Neural cell (in vitro differentiated cells): ENCODE measurements at regions not wholly inside any gene's neighbourhood (a gene's known extent, or its start where the extent isn't known, plus 50 kb on each side); places are given as distances from the start of the nearest gene placed in this dataset.
A peak's percentile ranks its signal among the peaks of the same experiment; 100 is the strongest.

Experiments
- H2AFZ ChIP-seq: fragments of 200-600, 300-800 bp; sonication (generic), shearing (Covaris generic); 2 replicates; pipeline ENCODE4 v1.6.0; 2014; ENCODE audit warnings: low read depth, mild to moderate bottlenecking, antibody characterized with exemption, low read length, moderate library complexity
- H3F3A ChIP-seq: fragments of 200-600 bp; shearing (Covaris generic); 2 replicates; pipeline ENCODE4 v1.6.1; 2016; ENCODE audit warnings: mild to moderate bottlenecking, moderate library complexity, mixed read lengths, antibody characterized with exemption, low read length; ENCODE audit not compliant: insufficient read depth, poor library complexity, severe bottlenecking
- H3K27ac ChIP-seq: fragments of 200-600, 300-800 bp; sonication (generic), shearing (Covaris generic); 2 replicates; pipeline ENCODE4 v1.5.1; 2014; ENCODE audit warnings: mild to moderate bottlenecking, low read length, moderate library complexity
- H3K27me3 ChIP-seq: fragments of 300-800, 200-600 bp; sonication (generic), shearing (Covaris generic); 2 replicates; pipeline ENCODE4 v1.6.0; 2014; ENCODE audit warnings: mild to moderate bottlenecking, low read depth, low read length, moderate library complexity; ENCODE audit not compliant: insufficient read depth
- H3K36me3 ChIP-seq: fragments of 300-800, 200-600 bp; sonication (generic), shearing (Covaris generic); 2 replicates; pipeline ENCODE4 v1.5.1; 2014; ENCODE audit warnings: mild to moderate bottlenecking, antibody characterized with exemption, low read length, moderate library complexity; ENCODE audit not compliant: insufficient read depth
- H3K4me2 ChIP-seq: fragments of 300-800, 200-600 bp; sonication (generic), shearing (Covaris generic); 2 replicates; pipeline ENCODE4 v1.6.0; 2014; ENCODE audit warnings: mild to moderate bottlenecking, low read length
- H3K4me3 ChIP-seq: fragments of 300-800, 200-600 bp; sonication (generic), shearing (Covaris generic); 2 replicates; pipeline ENCODE4 v1.5.1; 2014; ENCODE audit warnings: mild to moderate bottlenecking, low read length, moderate library complexity
- H3K79me2 ChIP-seq: fragments of 200-600 bp; shearing (Covaris generic); replicated peaks from 2 replicates; pipeline ENCODE4 v1.6.0; 2014; ENCODE audit warnings: mild to moderate bottlenecking, low read length, moderate library complexity; ENCODE audit not compliant: insufficient read depth
- H3K9ac ChIP-seq: fragments of 300-800, 200-600 bp; sonication (generic), shearing (Covaris generic); 2 replicates; pipeline ENCODE4 v1.6.1; 2016; ENCODE audit warnings: mild to moderate bottlenecking, low read length, mixed read lengths
- H3K9me2 ChIP-seq: fragments of 200-600 bp; shearing (Covaris generic); 2 replicates; pipeline ENCODE4 v1.6.1; 2016; ENCODE audit warnings: mild to moderate bottlenecking, low read length, mixed read lengths; ENCODE audit not compliant: insufficient read depth
- H3K9me3 ChIP-seq: fragments of 200-600, 300-800 bp; sonication (generic), shearing (Covaris generic); 2 replicates; pipeline ENCODE4 v1.6.1; 2016; ENCODE audit warnings: mild to moderate bottlenecking, mixed run types, low read length, moderate library complexity, mixed read lengths
- H4K20me1 ChIP-seq: fragments of 200-600 bp; shearing (Covaris generic); 2 replicates; pipeline ENCODE4 v1.6.1; 2016; ENCODE audit warnings: mild to moderate bottlenecking, mixed run types; ENCODE audit not compliant: insufficient read depth
- CTCF ChIP-seq: fragments of 450-650 bp; IDR thresholded peaks from 2 replicates; pipeline ENCODE4 v1.5.1; 2014; ENCODE audit warnings: antibody characterized with exemption, mild to moderate bottlenecking, moderate library complexity; ENCODE audit not compliant: poor library complexity, severe bottlenecking
- EP300 ChIP-seq: fragments of 450-650 bp; conservative IDR thresholded peaks from 2 replicates; pipeline ENCODE4 v1.6.1; 2014; ENCODE audit warnings: antibody characterized with exemption, mild to moderate bottlenecking, moderate library complexity; ENCODE audit not compliant: poor library complexity, severe bottlenecking
- EZH2 ChIP-seq: fragments of 200-600, 300-800 bp; shearing (Covaris generic), sonication (generic); IDR thresholded peaks from 2 replicates; pipeline ENCODE4 v1.6.1; 2014; ENCODE audit warnings: antibody characterized with exemption, low read length, borderline replicate concordance, mild to moderate bottlenecking; ENCODE audit not compliant: insufficient read depth, poor library complexity, severe bottlenecking
- MXI1 ChIP-seq: fragments of 450-650 bp; conservative IDR thresholded peaks from 2 replicates; pipeline ENCODE4 v1.6.1; 2014; ENCODE audit warnings: antibody characterized with exemption, mild to moderate bottlenecking; ENCODE audit not compliant: poor library complexity, severe bottlenecking
- POLR2AphosphoS5 ChIP-seq: IDR thresholded peaks from 2 replicates; pipeline ENCODE4 v1.6.1; 2012
- RAD21 ChIP-seq: fragments of 450-650 bp; conservative IDR thresholded peaks from 2 replicates; pipeline ENCODE4 v1.6.1; 2014; ENCODE audit warnings: antibody characterized with exemption, mild to moderate bottlenecking, moderate library complexity
- REST ChIP-seq: IDR thresholded peaks from 2 replicates; pipeline ENCODE4 v1.6.1; 2012; ENCODE audit warnings: borderline replicate concordance
- SMC3 ChIP-seq: fragments of 450-650 bp; conservative IDR thresholded peaks from 2 replicates; pipeline ENCODE4 v1.6.1; 2014; ENCODE audit warnings: antibody characterized with exemption, mild to moderate bottlenecking, moderate library complexity; ENCODE audit not compliant: poor library complexity
- TAF1 ChIP-seq: IDR thresholded peaks from 2 replicates; pipeline ENCODE4 v1.6.1; 2012; ENCODE audit warnings: low read depth

- Histone ChIP-seq H3K9me3 (no peaks in the 10 kb centered on the region), H3K79me2 (no peaks in the 10 kb centered on the region), H3K4me3 (peak overlapping the region; percentile 1), H3K27me3 (no peaks in the 10 kb centered on the region), H3K9ac (no peak overlapping the region), H4K20me1 (no peaks in the 10 kb centered on the region), H3K4me2 (peak overlapping the region; percentile 16), H3K27ac (peak overlapping the region; percentile 78), H2AFZ (no peak overlapping the region), H3K9me2 (no peaks in the 10 kb centered on the region), H3F3A (no peaks in the 10 kb centered on the region), H3K36me3 (no peaks in the 10 kb centered on the region)
- no peak for TF ChIP-seq EP300
- no peak for TF ChIP-seq SMC3
- TF ChIP-seq REST: no peak
- TF ChIP-seq EZH2: no peak
- peak; percentile 17 for TF ChIP-seq POLR2AphosphoS5
- TF ChIP-seq TAF1: no peak
- no peak for TF ChIP-seq CTCF
Measured at GRCh38 chr13:61728471-61728870, 312.8 kb upstream of the PCDH20 start.

GRCh38 chr13:61727767-61728166 lies 312.1 kb upstream of the PCDH20 start:
- H3F3A ChIP-seq: no peaks in the 10 kb centered on the region
- H3K4me2 ChIP-seq: peak overlapping the region; percentile 16
- no peak overlapping the region for H2AFZ ChIP-seq
- H3K27ac ChIP-seq: peak overlapping the region; percentile 78
- H3K4me3 ChIP-seq: no peak overlapping the region
- H3K9me3 ChIP-seq: no peaks in the 10 kb centered on the region
- H3K9me2 ChIP-seq: no peaks in the 10 kb centered on the region
- no peaks in the 10 kb centered on the region for H3K79me2 ChIP-seq
- no peaks in the 10 kb centered on the region for H3K27me3 ChIP-seq
- TF ChIP-seq SMC3: no peak
- TF ChIP-seq REST: peak; percentile 57
- no peak for TF ChIP-seq EZH2
- peak; percentile 98 for TF ChIP-seq EP300
- no peak for TF ChIP-seq RAD21
- no peak for TF ChIP-seq CTCF
- TF ChIP-seq MXI1: no peak
- TF ChIP-seq TAF1: no peak
- peak; percentile 82 for TF ChIP-seq POLR2AphosphoS5
- no peaks in the 10 kb centered on the region for H3K36me3 ChIP-seq
- H4K20me1 ChIP-seq: no peaks in the 10 kb centered on the region
- H3K9ac ChIP-seq: no peak overlapping the region
